ENCODE measurements at regions not wholly inside any gene's neighbourhood (a gene's known extent, or its start where the extent isn't known, plus 50 kb on each side); places are given as distances from the start of the nearest gene placed in this dataset.
"Not testable (repeated sequence)": the region's sequence is repeated elsewhere in the genome, so short reads cannot be mapped to it uniquely, and the experiment has no call there.

DNA sequence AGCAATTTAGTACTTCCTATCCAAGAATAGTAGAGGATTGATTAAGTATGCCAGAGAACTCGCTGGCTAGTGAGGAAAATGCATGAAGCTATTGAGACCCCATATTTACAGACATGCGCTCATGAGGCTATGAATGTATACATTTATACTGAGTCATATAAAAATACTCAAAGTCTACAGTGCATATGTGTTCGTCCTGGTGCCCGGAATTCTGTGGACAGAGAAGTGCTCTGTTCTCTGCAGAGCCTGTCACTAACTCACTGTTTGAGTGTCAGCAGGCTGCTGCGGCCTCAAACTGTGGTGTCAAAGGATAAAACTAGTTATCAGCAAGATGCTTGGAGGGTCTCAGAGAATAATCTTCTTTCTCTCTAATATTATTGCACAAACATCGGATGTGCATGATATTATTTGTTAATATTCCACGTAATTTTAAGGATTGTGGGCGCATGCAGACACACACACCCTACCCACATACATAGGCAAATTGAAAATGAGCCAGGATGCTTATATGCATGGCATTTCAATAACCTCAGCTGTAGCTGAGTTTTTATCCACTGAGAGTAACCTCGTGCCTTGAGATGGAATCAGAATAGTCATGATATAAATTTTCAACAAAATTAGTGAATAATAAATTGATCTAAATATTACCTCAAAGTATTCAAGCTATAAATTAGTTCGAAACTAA lies 50.0 kb upstream of the TSC22D2 start:
- no peak for DNase-seq (ENCODE audit: low read depth)

DNA sequence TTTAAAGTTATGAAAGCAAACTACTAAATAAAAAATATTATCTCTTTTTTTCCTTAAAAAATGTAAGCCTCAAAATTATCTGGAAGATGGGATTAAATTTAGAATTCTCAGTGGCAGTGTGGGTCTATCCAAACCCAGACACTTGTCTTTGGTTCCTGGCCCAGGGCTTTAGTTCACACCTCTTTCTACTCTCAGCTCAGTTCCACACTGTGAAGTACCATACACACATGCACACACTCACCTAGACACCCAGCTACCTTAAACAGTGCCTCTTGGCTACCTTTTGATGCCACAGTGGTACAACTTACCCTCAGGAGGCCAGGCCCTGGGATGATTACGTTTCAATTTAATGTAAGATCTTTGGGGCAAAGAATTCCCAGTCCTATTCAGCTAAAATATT lies 51.0 kb upstream of the TSC22D2 start:
- no peak for DNase-seq (ENCODE audit: low read depth)

DNA sequence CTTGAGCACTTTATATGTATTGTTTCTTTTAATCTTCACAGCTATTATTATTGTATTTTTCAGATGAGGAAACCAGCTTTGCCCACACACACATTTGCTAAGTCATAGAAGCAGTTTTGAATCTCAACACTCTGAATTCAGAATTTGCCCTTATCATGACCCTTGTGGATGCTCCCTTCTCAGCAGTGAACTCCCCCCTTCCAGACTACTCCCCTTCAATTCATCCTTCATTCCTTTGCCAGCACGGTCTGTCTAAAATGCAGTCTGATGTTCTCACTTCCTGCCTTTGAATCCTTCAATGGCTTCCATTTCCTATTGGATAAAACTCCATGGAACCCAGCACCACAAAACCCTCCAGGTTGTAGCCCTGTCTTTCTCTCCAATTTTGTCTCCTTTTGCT lies 52.5 kb upstream of the TSC22D2 start:
- DNase-seq (ENCODE audit: low read depth), result no peak

DNA sequence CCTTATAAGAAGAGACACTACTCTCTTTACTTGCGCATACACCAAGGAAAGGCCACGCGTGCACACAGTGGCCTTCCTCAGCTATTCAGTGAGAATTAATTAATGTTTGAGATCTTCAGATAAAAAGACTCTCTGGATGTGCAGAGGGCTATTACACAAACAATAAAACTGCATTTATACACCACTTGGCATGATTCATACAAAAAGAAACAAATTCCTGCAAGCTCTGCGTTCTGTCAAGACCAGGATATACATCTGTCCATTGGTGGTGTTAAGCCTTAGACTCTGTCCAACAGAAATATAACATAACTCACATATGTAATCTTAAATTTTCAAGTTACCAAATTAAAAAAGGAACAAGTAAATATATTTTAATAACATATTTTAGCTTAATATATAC lies 55.2 kb upstream of the TSC22D2 start:
- DNase-seq (ENCODE audit: low read depth), result no peak

DNA sequence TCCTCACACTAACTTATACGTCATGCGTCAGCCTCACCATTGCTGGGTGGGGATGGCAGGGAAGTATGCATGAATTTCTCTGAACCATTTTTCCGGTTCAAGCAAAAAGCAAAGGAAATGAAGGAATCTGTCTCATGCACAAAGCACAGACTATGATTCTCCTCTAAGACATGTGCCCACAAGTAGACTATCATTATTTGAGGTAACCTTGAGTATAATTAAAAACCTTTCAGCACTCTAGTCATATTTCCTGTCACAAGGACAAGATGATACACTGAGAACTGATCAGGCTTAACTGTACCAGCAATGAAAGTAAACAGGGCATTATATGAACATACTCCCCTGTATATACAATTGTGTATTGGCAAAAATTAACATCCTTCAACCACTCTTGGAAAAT lies 56.7 kb upstream of the TSC22D2 start:
- DNase-seq (ENCODE audit: low read depth), result no peak

DNA sequence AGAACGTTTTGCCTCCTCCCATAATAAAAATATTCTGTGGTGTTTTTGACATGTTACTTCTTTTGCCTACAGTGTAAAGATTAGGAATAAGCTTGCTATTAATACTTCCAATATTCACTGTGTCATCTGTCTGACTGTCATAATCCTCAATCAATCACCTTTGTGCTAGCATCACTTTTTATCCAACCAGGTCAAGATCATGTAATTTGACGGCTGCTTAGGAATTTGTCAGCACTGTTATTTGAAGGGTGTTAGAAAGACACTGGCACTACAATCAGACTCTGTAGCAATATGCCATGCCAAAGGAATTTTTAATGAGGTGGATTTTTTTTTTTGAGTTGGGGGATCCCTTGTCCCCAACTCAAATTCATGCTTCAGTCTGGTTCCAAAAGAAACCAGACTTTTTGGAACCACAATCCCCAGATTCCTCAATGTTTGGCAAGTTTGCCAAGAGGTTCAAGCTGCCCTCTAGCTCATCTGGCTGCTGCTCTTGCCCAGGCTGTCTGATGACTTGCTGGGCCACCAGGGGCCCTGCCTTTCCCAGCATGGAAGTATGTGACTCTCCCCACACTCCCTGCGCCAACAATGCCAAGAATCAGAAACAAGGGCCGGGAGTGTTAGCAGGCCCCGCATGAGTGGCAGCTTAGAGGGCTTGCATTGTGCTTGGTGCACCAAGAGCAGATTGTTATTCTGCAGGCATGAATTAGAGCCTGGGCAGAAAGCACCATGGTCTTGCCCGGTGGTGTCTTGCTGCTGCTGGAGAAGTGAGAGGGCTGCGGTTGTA lies 58.6 kb upstream of the TSC22D2 start:
- DNase-seq (ENCODE audit: low read depth), result no peak

DNA sequence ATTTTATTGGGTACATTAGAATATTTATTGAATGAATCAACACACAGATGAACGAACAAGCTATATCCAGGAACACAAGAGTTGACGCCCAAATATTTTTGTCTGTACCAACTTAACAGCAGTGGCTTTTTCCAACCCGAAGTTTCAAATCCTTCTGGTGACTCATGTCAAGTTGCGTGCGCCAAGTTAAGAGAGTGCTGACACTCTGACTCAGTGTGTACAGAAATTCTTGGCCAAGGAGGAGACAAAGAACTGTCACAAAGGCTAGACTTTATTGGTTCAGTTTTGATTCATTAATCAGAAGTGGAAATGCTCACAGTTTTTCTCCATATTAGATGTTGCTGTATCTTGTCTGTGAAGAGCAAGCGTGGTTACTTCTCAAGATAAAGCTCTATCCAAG lies 59.6 kb upstream of the TSC22D2 start:
- no peak for DNase-seq (ENCODE audit: low read depth)

DNA sequence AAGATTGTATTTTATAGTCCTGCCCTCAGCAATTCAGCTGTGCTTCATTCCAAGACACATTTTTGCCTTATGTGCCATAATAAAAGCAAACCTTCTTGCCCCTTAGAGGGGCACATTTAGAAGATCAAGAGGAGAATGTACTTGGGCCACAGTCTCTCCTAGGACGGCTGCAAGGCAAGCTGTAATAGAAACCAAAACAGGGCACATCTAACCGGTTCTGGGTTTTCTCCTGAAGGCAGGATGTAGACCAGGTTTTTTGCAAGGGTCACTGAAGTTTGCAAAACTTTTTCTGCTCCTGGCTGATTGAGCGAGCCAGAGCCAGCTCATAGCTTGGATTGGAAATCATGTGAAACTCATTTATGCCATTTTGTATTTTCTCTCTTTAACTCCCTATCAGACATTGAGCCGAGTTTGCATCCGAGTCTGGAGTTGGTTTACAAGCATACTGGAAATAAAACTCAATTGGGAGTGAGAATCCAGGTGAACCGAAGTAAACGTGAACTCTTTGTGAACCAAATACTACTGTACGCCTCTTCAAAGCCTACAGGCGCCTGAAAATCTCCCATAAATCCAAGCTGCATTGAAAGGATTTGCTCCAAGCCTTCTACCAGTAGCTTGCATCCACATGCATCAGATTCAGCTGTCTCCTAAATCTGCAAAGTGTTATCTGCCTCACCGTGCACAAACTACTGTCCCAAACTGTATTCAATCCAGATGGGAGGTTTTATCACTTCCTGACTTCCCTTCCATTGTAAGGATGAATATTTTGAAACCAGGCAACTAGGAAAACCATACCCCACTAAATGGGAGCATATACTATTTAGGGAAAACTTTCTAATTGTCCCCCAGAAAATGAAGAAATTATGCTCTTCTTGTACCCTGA lies 60.9 kb upstream of the TSC22D2 start:
- DNase-seq (ENCODE audit: low read depth), result no peak

DNA sequence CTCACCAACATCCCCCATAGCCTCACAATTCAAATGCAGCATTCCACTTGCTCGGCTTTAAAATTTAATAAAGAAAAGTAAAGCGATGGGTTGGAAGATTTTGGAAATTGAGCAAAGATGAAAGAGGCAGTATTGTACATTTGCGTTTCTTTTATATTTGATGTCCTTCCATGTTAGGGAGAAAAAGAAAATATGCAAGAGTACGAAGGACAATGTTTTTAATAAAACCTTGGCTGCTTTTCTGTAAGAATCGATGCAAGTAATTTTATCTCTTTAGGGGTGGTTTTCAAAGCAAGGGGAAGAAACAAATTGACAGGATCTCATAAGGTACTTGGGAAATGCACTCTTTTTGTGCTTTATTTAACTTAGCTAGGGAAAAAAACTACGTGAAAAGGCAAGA lies 61.8 kb upstream of the TSC22D2 start:
- no peak for DNase-seq (ENCODE audit: low read depth)

DNA sequence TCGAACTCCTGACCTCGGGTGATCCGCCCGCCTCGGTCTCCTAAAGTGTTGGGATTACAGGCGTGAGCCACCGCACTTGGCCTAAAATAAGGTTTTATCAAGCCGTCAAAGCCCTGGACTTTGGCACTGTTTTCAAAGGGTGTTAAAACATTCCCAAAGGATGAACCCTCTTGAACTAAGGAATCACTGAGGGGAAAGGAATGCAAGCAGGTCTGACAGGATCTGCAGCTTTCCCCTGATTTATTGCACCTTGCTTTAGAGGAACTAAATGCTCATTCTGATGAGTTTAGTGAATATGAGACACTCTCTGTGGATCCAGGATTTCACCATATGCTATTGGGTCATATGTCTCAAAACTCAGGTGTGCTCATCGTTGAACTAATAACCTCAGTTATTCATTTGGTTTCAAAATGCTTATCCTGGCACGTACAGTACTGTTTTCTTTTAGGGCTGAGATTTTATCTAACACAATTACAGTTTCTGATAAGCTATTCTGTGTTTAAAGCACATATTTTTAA lies 63.0 kb upstream of the TSC22D2 start:
- no peak for DNase-seq (ENCODE audit: low read depth)

DNA sequence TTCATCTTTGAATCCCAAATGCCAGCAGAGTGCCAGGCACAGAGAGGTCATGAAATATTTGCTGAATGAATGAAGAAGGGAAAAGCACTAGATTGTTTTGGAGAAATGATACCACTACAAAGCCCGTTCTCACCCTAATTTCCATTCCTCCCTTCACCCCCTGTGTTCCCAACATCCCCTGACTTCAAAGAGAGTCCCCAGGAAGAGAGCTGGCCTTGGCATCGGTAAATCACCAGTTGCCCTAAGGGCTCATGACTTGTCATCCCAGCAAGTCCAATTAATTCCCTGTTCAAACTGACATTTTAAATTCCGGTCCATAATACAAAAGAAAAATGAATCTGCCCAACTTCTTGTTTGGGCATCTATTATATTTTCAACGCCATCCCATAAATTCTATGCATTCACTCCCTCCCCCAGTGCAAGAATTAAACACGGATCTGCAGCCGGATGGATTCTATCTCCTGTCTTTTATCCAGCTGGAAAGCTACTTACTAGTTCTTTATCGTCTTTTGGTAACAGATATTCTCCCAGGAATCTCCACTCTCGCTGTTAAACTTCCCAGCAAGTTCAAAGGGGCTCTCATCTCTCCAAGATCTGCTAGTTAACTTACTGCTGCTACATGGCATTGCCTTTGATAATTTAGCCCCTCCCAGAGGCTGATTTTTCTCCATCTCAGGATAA lies 63.9 kb upstream of the TSC22D2 start:
- no peak for DNase-seq (ENCODE audit: low read depth)

DNA sequence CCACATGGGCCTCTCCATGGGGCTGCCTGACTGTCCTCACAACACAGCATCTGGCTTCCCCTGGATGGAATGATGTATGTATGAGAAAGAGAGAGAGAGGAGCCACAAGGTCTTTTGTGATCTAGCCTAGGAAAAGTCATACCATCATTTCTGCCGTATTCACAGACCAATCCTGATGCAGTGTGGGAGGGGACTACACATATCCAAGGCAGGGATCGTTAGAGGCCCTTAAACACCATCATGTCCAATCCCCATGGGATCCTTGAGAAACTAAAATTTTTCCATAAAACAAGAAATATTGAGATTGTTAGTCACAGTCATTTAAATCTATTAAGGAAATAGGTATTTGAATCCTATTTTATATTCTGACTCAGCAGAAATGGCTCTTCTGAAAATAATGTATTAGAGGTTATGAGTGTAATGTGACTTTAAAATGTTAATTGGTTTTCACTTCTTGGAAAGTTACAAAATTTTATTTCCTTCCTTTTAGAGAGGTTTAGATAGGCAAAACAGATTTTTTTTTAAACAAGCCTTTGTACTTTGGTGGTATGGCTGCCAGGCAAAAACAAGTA lies 65.1 kb upstream of the TSC22D2 start:
- DNase-seq (ENCODE audit: low read depth), result no peak

DNA sequence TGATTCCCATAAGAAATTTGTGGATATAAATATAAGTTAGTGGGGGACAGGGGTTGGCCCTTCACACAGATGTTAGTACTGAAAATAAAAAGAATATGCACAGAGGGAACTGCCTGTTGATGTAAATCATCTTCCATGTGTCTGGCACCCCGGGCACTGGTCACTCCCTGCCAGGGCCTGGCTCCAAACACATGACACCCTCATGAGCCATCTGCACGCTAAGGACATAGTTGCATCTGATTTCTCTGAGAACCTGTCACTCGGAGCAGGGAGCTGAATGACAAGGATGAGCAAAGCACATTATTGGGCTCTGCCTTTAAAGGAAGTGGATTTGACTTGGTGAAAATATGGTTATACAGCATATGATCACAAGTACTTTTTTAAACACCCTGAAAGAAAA lies 66.2 kb upstream of the TSC22D2 start:
- no peak for DNase-seq (ENCODE audit: low read depth)

DNA sequence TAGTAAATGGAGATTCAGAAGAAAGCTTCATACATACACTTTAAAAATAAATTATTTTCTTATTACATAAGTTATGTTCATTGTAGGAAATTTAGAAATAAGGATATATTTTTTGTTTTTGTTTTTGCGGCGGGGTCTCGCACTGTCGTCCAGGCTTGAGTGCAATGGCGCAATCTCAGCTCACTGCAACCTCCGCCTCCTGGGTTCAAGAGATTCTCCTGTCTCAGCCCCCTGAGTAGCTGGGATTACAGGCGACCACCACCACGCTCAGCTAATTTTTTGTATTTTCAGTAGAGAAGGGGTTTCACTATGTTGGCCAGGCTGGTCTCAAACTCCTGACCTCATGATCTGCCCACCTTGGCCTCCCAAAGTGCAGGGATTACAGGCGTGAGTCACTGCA lies 71.7 kb upstream of the TSC22D2 start:
- DNase-seq (ENCODE audit: low read depth), result not testable (repeated sequence)

DNA sequence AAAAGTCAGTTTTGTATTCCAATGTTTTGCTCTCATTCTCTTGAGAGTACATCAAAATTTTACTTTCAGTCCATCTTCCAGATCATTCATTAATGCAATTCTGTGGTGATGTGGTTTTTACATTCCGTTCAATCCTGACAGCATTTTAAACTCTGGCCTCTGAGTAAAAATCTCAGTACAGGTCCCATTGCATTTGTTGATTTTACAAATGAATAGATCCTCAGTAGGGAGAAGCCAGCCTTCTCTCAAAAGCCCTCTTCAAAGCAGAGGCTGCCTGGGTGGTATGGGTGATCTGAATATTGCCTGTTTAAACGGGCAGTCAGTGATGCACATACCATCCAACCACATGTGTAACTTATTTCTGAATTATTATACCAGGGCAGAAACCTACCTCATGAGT lies 72.5 kb upstream of the TSC22D2 start:
- DNase-seq (ENCODE audit: low read depth), result no peak

DNA sequence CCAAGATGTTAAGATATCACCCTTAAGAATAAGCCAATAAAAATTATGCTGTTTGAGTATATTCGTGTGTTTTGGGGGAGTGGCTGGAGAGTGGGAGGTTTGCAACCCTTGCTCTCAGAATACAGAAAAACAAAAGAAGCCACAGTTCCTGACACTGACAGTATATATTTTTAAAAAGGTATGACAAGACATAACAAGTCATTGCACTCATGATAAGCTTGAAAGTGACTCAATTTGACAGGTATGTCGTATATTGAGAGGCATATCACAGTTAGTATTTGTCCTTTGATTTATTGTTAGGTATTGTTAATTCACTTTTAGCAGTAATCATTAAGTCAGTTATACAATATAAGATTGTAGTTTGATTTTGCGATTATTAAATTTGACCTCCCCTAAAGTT lies 73.1 kb upstream of the TSC22D2 start:
- no peak for DNase-seq (ENCODE audit: low read depth)

DNA sequence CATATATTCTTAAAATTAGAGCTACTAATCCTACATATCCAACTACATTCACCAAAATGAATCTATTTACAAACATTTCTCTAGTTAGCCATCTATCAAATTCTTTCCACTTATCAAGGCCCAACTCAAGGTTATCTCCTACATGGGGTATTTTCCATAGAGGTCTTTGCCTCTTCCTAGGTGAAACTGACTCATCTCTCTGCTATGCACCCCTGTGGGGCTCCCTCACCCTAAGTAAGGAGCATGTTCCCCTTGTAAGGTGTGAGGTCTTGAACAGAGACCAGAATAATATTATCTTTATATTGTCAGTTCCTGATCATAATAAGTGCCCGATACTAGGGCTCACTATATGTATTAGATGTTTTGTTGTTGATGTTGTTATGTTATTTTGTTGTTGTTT lies 74.6 kb upstream of the TSC22D2 start:
- DNase-seq (ENCODE audit: low read depth), result no peak

DNA sequence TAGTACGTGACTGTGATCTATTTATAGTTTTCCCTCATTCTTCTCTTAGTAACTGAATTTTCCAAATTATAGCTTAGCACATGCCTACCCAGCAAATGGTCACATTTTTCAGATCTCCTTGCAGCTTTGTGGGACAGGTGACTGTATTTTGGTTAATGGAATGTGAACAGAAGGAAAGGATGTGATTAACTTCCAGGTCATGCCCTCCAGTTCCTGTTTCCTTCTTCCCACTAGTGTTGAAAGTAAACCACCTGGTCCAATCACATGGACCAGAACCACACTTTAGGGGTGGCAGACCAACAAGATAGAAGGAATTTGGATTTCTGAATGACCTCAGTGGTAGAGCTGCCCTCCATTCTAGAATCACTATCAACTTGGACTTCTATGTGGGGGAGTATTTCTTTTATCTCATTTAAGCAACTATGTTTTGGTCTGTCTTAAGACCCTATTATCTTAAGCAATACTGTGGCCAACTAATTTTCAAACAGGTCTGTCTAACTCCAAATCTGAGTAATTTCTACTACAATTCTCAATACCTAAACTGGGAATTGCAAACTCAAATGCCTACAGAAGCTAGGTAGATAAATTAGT lies 76.0 kb upstream of the TSC22D2 start:
- DNase-seq (ENCODE audit: low read depth), result no peak

DNA sequence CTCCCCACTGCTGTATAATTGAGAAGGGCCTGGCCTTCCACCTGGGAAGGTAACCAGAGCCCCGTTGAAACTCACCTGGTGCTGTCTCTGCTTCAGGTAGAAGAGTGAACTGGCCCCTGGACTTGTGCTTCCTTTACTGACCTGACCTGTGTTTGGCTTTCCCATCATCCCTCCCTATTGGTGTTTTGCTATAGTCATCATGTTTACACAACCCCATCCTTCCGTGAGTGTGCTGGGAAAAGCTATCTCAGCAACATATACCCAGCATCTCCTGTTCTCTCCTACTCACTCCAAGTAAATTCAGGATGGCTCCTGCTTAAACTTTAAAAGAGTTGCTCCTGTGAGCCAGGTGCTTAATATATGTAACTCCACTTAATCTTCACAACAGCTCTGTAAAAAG lies 77.2 kb upstream of the TSC22D2 start:
- no peak for DNase-seq (ENCODE audit: low read depth)

DNA sequence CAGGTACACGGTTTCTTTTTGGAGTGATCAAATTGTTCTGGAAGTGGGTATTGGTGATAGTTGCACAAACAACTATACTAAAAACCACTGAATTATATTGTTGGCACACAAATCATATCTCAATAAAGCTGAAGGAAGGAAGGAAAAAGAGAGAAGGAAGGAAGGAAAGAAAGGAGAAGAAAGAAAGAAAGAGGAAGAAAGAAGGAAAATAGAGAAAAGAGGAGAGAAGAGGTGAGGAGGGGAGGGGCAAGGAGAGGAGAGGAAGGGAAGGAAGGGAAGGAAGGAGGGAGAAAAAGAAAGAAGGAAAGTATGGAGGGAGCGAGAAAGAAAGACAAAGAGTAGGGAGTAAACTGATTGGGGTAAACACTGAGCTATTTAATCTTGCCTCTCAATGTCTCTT lies 77.9 kb upstream of the TSC22D2 start:
- no peak for DNase-seq (ENCODE audit: low read depth)

DNA sequence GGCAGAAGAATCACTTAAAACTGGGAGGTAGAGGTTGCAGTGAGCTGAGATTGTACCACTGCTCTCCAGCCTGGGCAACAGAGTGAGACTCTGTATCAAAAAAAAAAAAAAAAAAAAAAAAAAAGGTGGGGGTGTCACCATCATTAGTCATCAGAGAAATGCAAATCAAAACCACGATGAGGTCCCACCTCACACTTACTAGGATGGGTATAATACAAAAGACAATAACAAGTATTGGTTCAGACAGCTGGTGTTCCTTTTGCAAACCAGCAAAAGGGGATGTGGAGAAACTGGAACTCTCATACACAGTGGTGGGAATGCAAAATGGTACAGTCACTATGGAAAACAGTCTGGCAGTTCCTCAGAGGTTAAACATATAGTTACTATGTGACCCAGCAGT lies 78.7 kb upstream of the TSC22D2 start:
- no peak for DNase-seq (ENCODE audit: low read depth)

Measured in stimulated activated CD8-positive, alpha-beta memory T cell treated with anti-CD3 and anti-CD28 coated beads, Interleukin-4, amount 100 ng/mL, for 24 hours (primary cell).